ENCODE measurements at regions not wholly inside any gene's neighbourhood (a gene's known extent, or its start where the extent isn't known, plus 50 kb on each side); places are given as distances from the start of the nearest gene placed in this dataset.
A peak's percentile ranks its signal among the peaks of the same experiment; 100 is the strongest.

- no peak for DNase-seq
These were observed 50.2 kb upstream of the LRP8 start for GRCh38 chr1:53378061-53378460.

- no peak for DNase-seq
These were observed 51.2 kb upstream of the LRP8 start for GRCh38 chr1:53378932-53379661.

- no peak for DNase-seq
These were observed 51.8 kb upstream of the LRP8 start for GRCh38 chr1:53379662-53380002.

- no peak for DNase-seq
These were observed 52.4 kb upstream of the LRP8 start for GRCh38 chr1:53380296-53380695.

- DNase-seq, result no peak
These were observed 54.0 kb upstream of the LRP8 start for GRCh38 chr1:53381790-53382401.

GRCh38 chr1:53383136-53383870 is 55.4 kb upstream of the LRP8 start:
- DNase-seq, result no peak

- no peak for DNase-seq
These were observed 56.9 kb upstream of the LRP8 start for GRCh38 chr1:53384796-53385195.

GRCh38 chr1:53385276-53386225 is 57.7 kb upstream of the LRP8 start:
- no peak for DNase-seq

- no peak for DNase-seq
These were observed 61.1 kb upstream of the LRP8 start for GRCh38 chr1:53388963-53389362.

- DNase-seq, result peak; percentile 93
These were observed 62.4 kb upstream of the LRP8 start for GRCh38 chr1:53390261-53390660.

- DNase-seq, result no peak
These were observed 62.9 kb upstream of the LRP8 start for GRCh38 chr1:53390736-53391135.

GRCh38 chr1:53391296-53391695 is 63.4 kb upstream of the LRP8 start:
- DNase-seq, result no peak

GRCh38 chr1:53391982-53392381 is 64.1 kb upstream of the LRP8 start:
- DNase-seq, result no peak

- no peak for DNase-seq
These were observed 64.6 kb upstream of the LRP8 start for GRCh38 chr1:53392460-53392859.

- DNase-seq, result peak; percentile 72
These were observed 65.5 kb upstream of the LRP8 start for GRCh38 chr1:53393325-53393792.

GRCh38 chr1:53394306-53394705 is 64.9 kb upstream of the DMRTB1 start:
- no peak for DNase-seq

GRCh38 chr1:53395671-53396215 is 63.5 kb upstream of the DMRTB1 start:
- DNase-seq, result no peak

- no peak for DNase-seq
These were observed 62.5 kb upstream of the DMRTB1 start for GRCh38 chr1:53396573-53397268.

- DNase-seq, result no peak
These were observed 61.1 kb upstream of the DMRTB1 start for GRCh38 chr1:53398091-53398490.

- no peak for DNase-seq
These were observed 60.4 kb upstream of the DMRTB1 start for GRCh38 chr1:53398576-53399365.
